ENCODE measurements at regions not wholly inside any gene's neighbourhood (a gene's known extent, or its start where the extent isn't known, plus 50 kb on each side); places are given as distances from the start of the nearest gene placed in this dataset.

- Mint-ChIP-seq H3K36me3 (peaks cover 0 to 3% (median 0%) of the 10 kb centered on the region in 5 donors), H3K27me3 (peaks cover 48 to 66% (median 57%) of the 10 kb centered on the region in 5 donors), H3K27ac (peak overlapping the region in 1 of 9 donors; percentile 30), H3K4me1 (peaks cover 4 to 13% (median 11%) of the 10 kb centered on the region in 7 donors), H3K4me3 (peak overlapping the region in 8 of 10 donors; percentile 23 to 62 (median 45)), H3K9me3 (peaks cover 0 to 5% (median 1%) of the 10 kb centered on the region in 11 donors)
- DNase-seq: no peak
- no peak overlapping the region for H3K4me3 ChIP-seq (ENCODE audit: low read length)
- POLR2A ChIA-PET: no interaction called here
- no peaks in the 10 kb centered on the region for H3K9me3 ChIP-seq (ENCODE audit: control insufficient read depth in 2 of 3, low read length in 3 of 3)
- no peaks in the 10 kb centered on the region for H3K4me1 ChIP-seq (ENCODE audit: control insufficient read depth in 2 of 2, insufficient read depth in 2 of 2, low read length in 2 of 2)
- H3K27me3 ChIP-seq (ENCODE audit: control insufficient read depth in 2 of 2, insufficient read depth in 2 of 2, low read length in 2 of 2): no peaks in the 10 kb centered on the region
- ATAC-seq: no peak
- intact Hi-C loops (cut with micrococcal nuclease): no loop called here
- H3K27ac ChIP-seq (ENCODE audit: low read depth, low read length): no peak overlapping the region
- CTCF ChIA-PET: interaction anchor here (0.7 kb wide), 1 partner anchor 68 kb away, joined by 3 read pairs; no protein-coding TSS in a partner anchor
- no peaks in the 10 kb centered on the region for H3K36me3 ChIP-seq (ENCODE audit: control insufficient read depth in 2 of 3, insufficient read depth in 3 of 3, low read length in 3 of 3)
These were observed 191.6 kb downstream of the LSM5 start for GRCh38 chr7:32298408-32299132.

- Mint-ChIP-seq H3K27ac (no peak overlapping the region), H3K36me3 (peaks cover 0 to 3% (median 0%) of the 10 kb centered on the region in 5 donors), H3K9me3 (peaks cover 0 to 4% (median 0%) of the 10 kb centered on the region in 11 donors), H3K27me3 (peaks cover 27 to 59% (median 35%) of the 10 kb centered on the region in 5 donors), H3K4me3 (no peak overlapping the region), H3K4me1 (peaks cover 2 to 6% (median 5%) of the 10 kb centered on the region in 7 donors)
- no peaks in the 10 kb centered on the region for H3K9me3 ChIP-seq (ENCODE audit: control insufficient read depth in 2 of 3, low read length in 3 of 3)
- no peaks in the 10 kb centered on the region for H3K36me3 ChIP-seq (ENCODE audit: control insufficient read depth in 2 of 3, insufficient read depth in 3 of 3, low read length in 3 of 3)
- H3K27me3 ChIP-seq (ENCODE audit: control insufficient read depth in 2 of 2, insufficient read depth in 2 of 2, low read length in 2 of 2): no peaks in the 10 kb centered on the region
- no peaks in the 10 kb centered on the region for H3K4me1 ChIP-seq (ENCODE audit: control insufficient read depth in 2 of 2, insufficient read depth in 2 of 2, low read length in 2 of 2)
- no peak overlapping the region for H3K27ac ChIP-seq (ENCODE audit: low read depth, low read length)
- CTCF ChIA-PET: no interaction called here
- DNase-seq: no peak
- no peak overlapping the region for H3K4me3 ChIP-seq (ENCODE audit: low read length)
- POLR2A ChIA-PET: no interaction called here
- intact Hi-C loops (cut with micrococcal nuclease): no loop called here
- no peak for ATAC-seq
These were observed 196.3 kb downstream of the LSM5 start for GRCh38 chr7:32293833-32294232.

- Histone ChIP-seq H3K27ac (ENCODE audit: low read depth, low read length) (no peak overlapping the region), H3K4me1 (ENCODE audit: control insufficient read depth in 2 of 2, insufficient read depth in 2 of 2, low read length in 2 of 2) (no peaks in the 10 kb centered on the region), H3K27me3 (ENCODE audit: control insufficient read depth in 2 of 2, insufficient read depth in 2 of 2, low read length in 2 of 2) (no peaks in the 10 kb centered on the region), H3K4me3 (ENCODE audit: low read length) (no peak overlapping the region), H3K9me3 (ENCODE audit: control insufficient read depth in 2 of 3, low read length in 3 of 3) (no peaks in the 10 kb centered on the region), H3K36me3 (ENCODE audit: control insufficient read depth in 2 of 3, insufficient read depth in 3 of 3, low read length in 3 of 3) (no peaks in the 10 kb centered on the region)
- DNase-seq (no peak), ATAC-seq (no peak)
- Mint-ChIP-seq H3K27ac (no peak overlapping the region), H3K9me3 (no peaks in the 10 kb centered on the region), H3K4me3 (no peak overlapping the region), H3K36me3 (no peaks in the 10 kb centered on the region), H3K27me3 (peaks cover 3 to 40% (median 8%) of the 10 kb centered on the region in 5 donors), H3K4me1 (peaks cover 0 to 3% (median 0%) of the 10 kb centered on the region in 7 donors)
- ChIA-PET POLR2A (no interaction called here), CTCF (no interaction called here)
- intact Hi-C loops (cut with micrococcal nuclease): no loop called here
These were observed 200.3 kb downstream of the LSM5 start for GRCh38 chr7:32289651-32290414.

- H3K4me3 Mint-ChIP-seq: no peak overlapping the region
- ChIA-PET POLR2A (no interaction called here), CTCF (no interaction called here)
- no peak for ATAC-seq
- no peaks in the 10 kb centered on the region for H3K9me3 ChIP-seq (ENCODE audit: control insufficient read depth in 2 of 3, low read length in 3 of 3)
- peaks cover 0 to 22% (median 4%) of the 10 kb centered on the region in 5 donors for H3K27me3 Mint-ChIP-seq
- no peak overlapping the region for H3K27ac Mint-ChIP-seq
- no peaks in the 10 kb centered on the region for H3K27me3 ChIP-seq (ENCODE audit: control insufficient read depth in 2 of 2, insufficient read depth in 2 of 2, low read length in 2 of 2)
- no peak for DNase-seq
- H3K36me3 Mint-ChIP-seq: no peaks in the 10 kb centered on the region
- H3K27ac ChIP-seq (ENCODE audit: low read depth, low read length): no peak overlapping the region
- no peaks in the 10 kb centered on the region for H3K36me3 ChIP-seq (ENCODE audit: control insufficient read depth in 2 of 3, insufficient read depth in 3 of 3, low read length in 3 of 3)
- intact Hi-C loops (cut with micrococcal nuclease): no loop called here
- peaks cover 0 to 3% (median 0%) of the 10 kb centered on the region in 7 donors for H3K4me1 Mint-ChIP-seq
- H3K9me3 Mint-ChIP-seq: peaks cover 0 to 6% (median 0%) of the 10 kb centered on the region in 11 donors
- H3K4me3 ChIP-seq (ENCODE audit: low read length): no peak overlapping the region
- H3K4me1 ChIP-seq (ENCODE audit: control insufficient read depth in 2 of 2, insufficient read depth in 2 of 2, low read length in 2 of 2): no peaks in the 10 kb centered on the region
These were observed 204.5 kb downstream of the LSM5 start for GRCh38 chr7:32285698-32286097.

GRCh38 chr7:32283546-32283945 is 206.6 kb downstream of the LSM5 start:
- Mint-ChIP-seq H3K9me3 (peaks cover 0 to 6% (median 0%) of the 10 kb centered on the region in 11 donors), H3K27me3 (peaks cover 0 to 16% (median 9%) of the 10 kb centered on the region in 5 donors), H3K36me3 (no peaks in the 10 kb centered on the region), H3K27ac (no peak overlapping the region), H3K4me3 (no peak overlapping the region), H3K4me1 (peaks cover 0 to 3% (median 0%) of the 10 kb centered on the region in 7 donors)
- no peaks in the 10 kb centered on the region for H3K4me1 ChIP-seq (ENCODE audit: control insufficient read depth in 2 of 2, insufficient read depth in 2 of 2, low read length in 2 of 2)
- H3K27ac ChIP-seq (ENCODE audit: low read depth, low read length): no peak overlapping the region
- H3K9me3 ChIP-seq (ENCODE audit: control insufficient read depth in 2 of 3, low read length in 3 of 3): no peaks in the 10 kb centered on the region
- H3K36me3 ChIP-seq (ENCODE audit: control insufficient read depth in 2 of 3, insufficient read depth in 3 of 3, low read length in 3 of 3): no peaks in the 10 kb centered on the region
- ChIA-PET CTCF (no interaction called here), POLR2A (no interaction called here)
- intact Hi-C loops (cut with micrococcal nuclease): no loop called here
- H3K4me3 ChIP-seq (ENCODE audit: low read length): no peak overlapping the region
- H3K27me3 ChIP-seq (ENCODE audit: control insufficient read depth in 2 of 2, insufficient read depth in 2 of 2, low read length in 2 of 2): no peaks in the 10 kb centered on the region
- DNase-seq (no peak), ATAC-seq (no peak)

- no peak overlapping the region for H3K4me3 Mint-ChIP-seq
- H3K4me1 ChIP-seq (ENCODE audit: control insufficient read depth in 2 of 2, insufficient read depth in 2 of 2, low read length in 2 of 2): no peaks in the 10 kb centered on the region
- ATAC-seq: no peak
- peaks cover 0 to 18% (median 14%) of the 10 kb centered on the region in 5 donors for H3K27me3 Mint-ChIP-seq
- POLR2A ChIA-PET: no interaction called here
- H3K27ac Mint-ChIP-seq: no peak overlapping the region
- H3K36me3 ChIP-seq (ENCODE audit: control insufficient read depth in 2 of 3, insufficient read depth in 3 of 3, low read length in 3 of 3): no peaks in the 10 kb centered on the region
- no peaks in the 10 kb centered on the region for H3K9me3 ChIP-seq (ENCODE audit: control insufficient read depth in 2 of 3, low read length in 3 of 3)
- H3K27me3 ChIP-seq (ENCODE audit: control insufficient read depth in 2 of 2, insufficient read depth in 2 of 2, low read length in 2 of 2): no peaks in the 10 kb centered on the region
- peaks cover 0 to 3% (median 0%) of the 10 kb centered on the region in 7 donors for H3K4me1 Mint-ChIP-seq
- peaks cover 0 to 6% (median 0%) of the 10 kb centered on the region in 11 donors for H3K9me3 Mint-ChIP-seq
- DNase-seq: no peak
- no peak overlapping the region for H3K4me3 ChIP-seq (ENCODE audit: low read length)
- CTCF ChIA-PET: no interaction called here
- H3K36me3 Mint-ChIP-seq: no peaks in the 10 kb centered on the region
- no peak overlapping the region for H3K27ac ChIP-seq (ENCODE audit: low read depth, low read length)
- intact Hi-C loops (cut with micrococcal nuclease): no loop called here
These were observed 209.3 kb upstream of the PDE1C start for GRCh38 chr7:32279500-32279899.

All from naive thymus-derived CD4-positive, alpha-beta T cell (primary cell).